ENCODE measurements at regions not wholly inside any gene's neighbourhood (a gene's known extent, or its start where the extent isn't known, plus 50 kb on each side); places are given as distances from the start of the nearest gene placed in this dataset.
"Not testable (repeated sequence)": the region's sequence is repeated elsewhere in the genome, so short reads cannot be mapped to it uniquely, and the experiment has no call there.

- Mint-ChIP-seq H3K27ac (no peak overlapping the region), H3K4me3 (no peak overlapping the region), H3K36me3 (ENCODE audit: low read depth) (no peaks in the 10 kb centered on the region), H3K27me3 (no peaks in the 10 kb centered on the region), H3K9me3 (peaks cover 18% of the 10 kb centered on the region), H3K4me1 (no peaks in the 10 kb centered on the region)
- POLR2A ChIA-PET: no interaction called here
- DNase-seq: no peak
- CTCF ChIA-PET: no interaction called here
Measured at GRCh38 chr3:6680119-6680806, 180.7 kb upstream of the GRM7 start.

DNA sequence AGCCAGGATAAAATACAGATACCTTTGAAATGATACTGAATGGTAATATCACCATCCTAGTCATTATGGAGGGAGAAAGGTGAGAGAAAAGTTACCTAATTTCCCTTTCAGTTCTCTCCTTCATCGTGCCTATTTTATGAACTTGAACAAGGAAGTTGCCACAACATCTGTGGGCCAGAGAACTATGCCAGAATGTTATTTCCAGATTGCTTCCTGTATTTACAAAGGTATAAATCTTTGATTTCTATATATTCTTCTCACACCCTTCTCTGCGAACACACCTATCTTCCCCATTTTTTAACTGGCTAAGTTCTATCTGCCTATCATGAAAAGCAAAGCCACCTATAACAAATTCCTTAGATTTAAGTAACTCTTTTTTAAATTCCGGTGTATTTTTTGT lies 163.6 kb upstream of the GRM7 start:
- no peaks in the 10 kb centered on the region for H3K27me3 Mint-ChIP-seq
- CTCF ChIA-PET: no interaction called here

DNA sequence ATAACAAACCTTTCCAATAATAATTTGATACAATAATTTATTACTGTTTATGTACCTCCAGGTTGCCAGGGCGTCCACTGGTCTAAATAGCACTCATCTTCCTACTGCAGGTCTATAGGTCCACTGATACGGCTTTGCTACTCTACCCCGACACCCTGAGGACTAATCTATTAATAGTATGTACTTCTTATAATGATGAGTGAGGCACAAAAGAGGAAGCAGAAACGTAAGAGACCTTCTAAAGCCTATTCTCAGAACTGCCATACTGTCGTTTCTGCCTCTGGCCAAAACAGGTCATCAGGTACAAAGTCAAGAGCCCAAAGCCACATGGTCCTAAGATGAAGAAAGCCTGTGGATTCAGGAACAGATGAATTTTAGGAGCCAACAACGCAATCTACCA lies 163.2 kb upstream of the GRM7 start:
- Mint-ChIP-seq H3K4me1 (no peaks in the 10 kb centered on the region), H3K9me3 (peaks cover 7% of the 10 kb centered on the region), H3K36me3 (ENCODE audit: low read depth) (no peaks in the 10 kb centered on the region), H3K4me3 (no peak overlapping the region), H3K27me3 (no peaks in the 10 kb centered on the region), H3K27ac (no peak overlapping the region)
- ChIA-PET CTCF (no interaction called here), POLR2A (no interaction called here)
- DNase-seq: no peak

More for the DNA sequence above, 163.6 kb upstream of the GRM7 start:
- Mint-ChIP-seq H3K4me3 (no peak overlapping the region), H3K9me3 (peaks cover 7% of the 10 kb centered on the region), H3K27ac (no peak overlapping the region), H3K36me3 (ENCODE audit: low read depth) (no peaks in the 10 kb centered on the region), H3K4me1 (no peaks in the 10 kb centered on the region)
- DNase-seq: no peak
- POLR2A ChIA-PET: no interaction called here

GRCh38 chr3:6704817-6705216 lies 156.1 kb upstream of the GRM7 start:
- H3K9me3 Mint-ChIP-seq; H3K36me3 Mint-ChIP-seq (ENCODE audit: low read depth); H3K27me3 Mint-ChIP-seq; H3K27ac Mint-ChIP-seq; H3K4me1 Mint-ChIP-seq; CTCF ChIA-PET; H3K4me3 Mint-ChIP-seq; DNase-seq; POLR2A ChIA-PET: not testable (repeated sequence)

DNA sequence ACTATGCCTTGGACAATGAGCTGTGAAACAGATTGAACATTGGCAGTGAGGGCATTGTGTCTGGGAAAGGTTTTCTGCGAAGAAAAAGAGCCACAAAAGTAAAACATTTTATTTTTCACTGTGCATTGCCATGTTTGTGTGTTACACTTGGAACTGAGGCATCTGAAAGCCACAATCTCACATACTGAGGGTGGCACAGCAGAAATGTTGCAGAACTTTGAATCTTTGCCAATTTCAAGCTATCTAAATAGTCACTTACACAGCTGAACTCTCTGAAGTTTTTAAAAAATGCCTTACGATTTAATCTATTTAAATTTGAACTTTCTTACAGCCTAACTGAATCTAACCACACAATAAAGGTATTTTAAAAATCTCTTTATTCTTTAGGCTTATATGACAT lies 154.1 kb upstream of the GRM7 start:
- CTCF ChIA-PET: no interaction called here
- H3K4me3 Mint-ChIP-seq: no peak overlapping the region
- H3K27ac Mint-ChIP-seq: no peak overlapping the region
- H3K27me3 Mint-ChIP-seq: no peaks in the 10 kb centered on the region
- no peaks in the 10 kb centered on the region for H3K36me3 Mint-ChIP-seq (ENCODE audit: low read depth)
- POLR2A ChIA-PET: no interaction called here
- DNase-seq: no peak
- H3K4me1 Mint-ChIP-seq: no peaks in the 10 kb centered on the region
- H3K9me3 Mint-ChIP-seq: no peaks in the 10 kb centered on the region

GRCh38 chr3:6709178-6709577 lies 151.7 kb upstream of the GRM7 start:
- no peaks in the 10 kb centered on the region for H3K4me1 Mint-ChIP-seq
- H3K9me3 Mint-ChIP-seq: no peaks in the 10 kb centered on the region
- no peak overlapping the region for H3K4me3 Mint-ChIP-seq
- no peak overlapping the region for H3K27ac Mint-ChIP-seq
- ChIA-PET POLR2A (no interaction called here), CTCF (no interaction called here)
- no peak for DNase-seq
- H3K27me3 Mint-ChIP-seq: no peaks in the 10 kb centered on the region
- no peaks in the 10 kb centered on the region for H3K36me3 Mint-ChIP-seq (ENCODE audit: low read depth)

- Mint-ChIP-seq H3K9me3 (peaks cover 4% of the 10 kb centered on the region), H3K27me3 (no peaks in the 10 kb centered on the region), H3K4me3 (no peak overlapping the region), H3K27ac (no peak overlapping the region), H3K36me3 (ENCODE audit: low read depth) (no peaks in the 10 kb centered on the region), H3K4me1 (no peaks in the 10 kb centered on the region)
- CTCF ChIA-PET: no interaction called here
- POLR2A ChIA-PET: no interaction called here
- no peak for DNase-seq
Measured at GRCh38 chr3:6714962-6715361, 146.0 kb upstream of the GRM7 start.

GRCh38 chr3:6716420-6716819 lies 144.5 kb upstream of the GRM7 start:
- Mint-ChIP-seq H3K4me3 (no peak overlapping the region), H3K27me3 (no peaks in the 10 kb centered on the region), H3K9me3 (peaks cover 6% of the 10 kb centered on the region), H3K27ac (no peak overlapping the region), H3K36me3 (ENCODE audit: low read depth) (no peaks in the 10 kb centered on the region), H3K4me1 (no peaks in the 10 kb centered on the region)
- ChIA-PET CTCF (no interaction called here), POLR2A (no interaction called here)
- DNase-seq: no peak

DNA sequence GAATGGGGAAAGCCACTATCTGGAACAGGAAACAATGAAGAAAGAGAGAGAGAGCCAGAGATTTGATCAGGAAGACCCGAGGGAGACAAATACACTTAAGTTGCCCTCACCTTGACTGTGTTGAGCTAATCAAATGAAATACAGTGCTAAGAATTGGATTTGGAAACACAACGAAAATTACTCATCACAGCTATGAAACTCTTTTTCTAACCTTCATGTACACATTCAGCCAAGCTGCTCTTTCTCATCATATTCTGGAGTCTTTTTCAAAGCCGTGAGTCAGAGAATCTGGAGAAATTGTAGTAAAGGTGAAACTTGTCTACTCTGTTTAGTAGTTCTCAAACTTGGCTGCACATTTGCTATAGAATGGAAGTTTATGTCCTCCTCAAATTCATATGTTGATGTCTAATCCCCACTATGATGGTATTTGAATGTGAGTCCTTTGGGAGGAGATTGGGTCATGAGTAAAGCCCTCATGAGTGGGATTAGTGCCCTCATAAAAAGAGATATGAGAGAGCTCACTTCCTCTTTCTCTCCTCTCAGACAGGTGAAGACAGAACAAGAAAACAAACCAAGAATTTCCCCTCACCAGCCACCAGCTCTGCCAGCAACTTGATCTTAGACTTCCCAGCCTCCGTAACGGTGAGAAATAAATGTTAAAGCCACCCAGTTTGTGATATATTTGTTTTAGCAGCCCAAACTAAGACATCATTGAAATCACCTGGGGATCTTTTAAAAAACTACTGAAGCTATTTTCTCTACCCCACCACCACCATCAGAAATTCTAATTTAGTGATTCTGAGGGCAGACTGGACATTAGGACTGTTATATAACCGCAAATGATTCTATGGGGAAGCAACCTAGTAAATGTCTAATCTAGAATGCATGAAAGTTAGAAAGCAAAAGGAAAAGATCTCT lies 143.6 kb upstream of the GRM7 start:
- Mint-ChIP-seq H3K27me3 (no peaks in the 10 kb centered on the region), H3K9me3 (peaks cover 10% of the 10 kb centered on the region), H3K36me3 (ENCODE audit: low read depth) (no peaks in the 10 kb centered on the region), H3K27ac (no peak overlapping the region), H3K4me1 (no peaks in the 10 kb centered on the region), H3K4me3 (no peak overlapping the region)
- ChIA-PET CTCF (no interaction called here), POLR2A (no interaction called here)
- no peak for DNase-seq

DNA sequence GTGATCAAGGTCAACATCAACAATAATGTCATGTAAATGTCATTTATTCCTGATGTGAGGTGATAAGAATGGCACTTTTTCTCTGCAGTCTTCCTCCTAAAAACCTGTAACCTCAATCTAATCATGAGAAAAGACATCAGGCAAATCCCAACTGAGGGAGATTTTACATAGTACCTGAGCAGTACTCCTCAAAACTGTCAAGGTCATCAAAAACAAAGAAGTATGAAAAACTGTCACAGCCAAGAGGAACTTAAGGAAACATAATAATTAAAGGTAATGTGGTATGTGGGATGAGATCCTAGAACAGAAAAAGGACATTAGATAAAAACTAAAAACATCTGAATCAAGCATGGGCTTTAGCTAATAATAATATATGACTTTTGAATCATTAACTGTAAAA lies 140.9 kb upstream of the GRM7 start:
- ChIA-PET CTCF (no interaction called here), POLR2A (no interaction called here)
- Mint-ChIP-seq H3K4me1 (no peaks in the 10 kb centered on the region), H3K27ac (no peak overlapping the region), H3K4me3 (no peak overlapping the region), H3K27me3 (no peaks in the 10 kb centered on the region), H3K9me3 (peaks cover 10% of the 10 kb centered on the region), H3K36me3 (ENCODE audit: low read depth) (no peaks in the 10 kb centered on the region)
- no peak for DNase-seq

DNA sequence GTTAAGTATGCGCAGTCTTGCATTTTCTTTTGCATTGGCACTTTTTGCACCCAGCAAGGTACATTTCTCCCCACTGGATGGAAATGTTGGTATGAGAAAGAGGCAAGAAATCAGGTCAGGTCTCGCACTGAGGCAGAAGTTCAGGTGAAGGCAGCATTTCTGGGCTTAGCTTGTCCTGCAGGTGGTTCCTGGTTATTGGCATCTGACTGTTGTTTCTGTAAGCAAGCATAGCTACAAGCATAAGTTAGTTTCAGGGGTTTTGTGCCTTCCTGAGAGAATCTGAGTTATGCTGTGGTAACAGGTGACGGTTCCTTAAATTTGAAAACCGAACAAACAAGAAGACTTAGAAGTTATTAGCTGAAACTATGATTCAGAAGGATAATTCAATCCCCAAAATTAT lies 139.4 kb upstream of the GRM7 start:
- no peak for DNase-seq
- no peaks in the 10 kb centered on the region for H3K27me3 Mint-ChIP-seq
- H3K4me3 Mint-ChIP-seq: no peak overlapping the region
- H3K4me1 Mint-ChIP-seq: no peaks in the 10 kb centered on the region
- POLR2A ChIA-PET: no interaction called here
- H3K27ac Mint-ChIP-seq: no peak overlapping the region
- CTCF ChIA-PET: no interaction called here
- no peaks in the 10 kb centered on the region for H3K36me3 Mint-ChIP-seq (ENCODE audit: low read depth)
- H3K9me3 Mint-ChIP-seq: peaks cover 10% of the 10 kb centered on the region

- Mint-ChIP-seq H3K36me3 (ENCODE audit: low read depth) (no peaks in the 10 kb centered on the region), H3K4me1 (no peaks in the 10 kb centered on the region), H3K4me3 (no peak overlapping the region), H3K9me3 (peaks cover 10% of the 10 kb centered on the region), H3K27me3 (no peaks in the 10 kb centered on the region), H3K27ac (no peak overlapping the region)
- no peak for DNase-seq
- POLR2A ChIA-PET: no interaction called here
- CTCF ChIA-PET: no interaction called here
Measured at GRCh38 chr3:6723205-6723604, 137.7 kb upstream of the GRM7 start.

- ChIA-PET CTCF (no interaction called here), POLR2A (no interaction called here)
- Mint-ChIP-seq H3K4me1 (no peaks in the 10 kb centered on the region), H3K9me3 (peaks cover 4% of the 10 kb centered on the region), H3K36me3 (ENCODE audit: low read depth) (no peaks in the 10 kb centered on the region), H3K27me3 (no peaks in the 10 kb centered on the region), H3K27ac (no peak overlapping the region), H3K4me3 (no peak overlapping the region)
- DNase-seq: no peak
Measured at GRCh38 chr3:6726811-6727210, 134.1 kb upstream of the GRM7 start.

GRCh38 chr3:6732807-6733206 lies 128.1 kb upstream of the GRM7 start:
- Mint-ChIP-seq H3K4me3 (no peak overlapping the region), H3K27me3 (no peaks in the 10 kb centered on the region), H3K36me3 (ENCODE audit: low read depth) (no peaks in the 10 kb centered on the region), H3K4me1 (no peaks in the 10 kb centered on the region), H3K27ac (no peak overlapping the region), H3K9me3 (peaks cover 4% of the 10 kb centered on the region)
- no peak for DNase-seq
- CTCF ChIA-PET: no interaction called here
- POLR2A ChIA-PET: no interaction called here
